Lower lobe of right lung (tissue), 2 donors: ENCODE measurements at regions not wholly inside any gene's neighbourhood (a gene's known extent, or its start where the extent isn't known, plus 50 kb on each side); places are given as distances from the start of the nearest gene placed in this dataset.

Experiments used
- ATAC-seq, 2 donors: fragments of 200-7000 bp; cut with Tn5 transposase; one replicate each; pipeline ENCODE4 v1.9.1; 2020 to 2022; ENCODE audit warnings: mild to moderate bottlenecking in 2 of 2, moderate library complexity in 2 of 2
- DNase-seq: peaks from one replicate; pipeline ENCODE4 v3.0.0-alpha.2; 2020
- H3K27ac ChIP-seq: fragments of 200-600 bp; one replicate; pipeline ENCODE4 v1.8.0; 2022
- H3K27me3 ChIP-seq: fragments of 200-600 bp; one replicate; pipeline ENCODE4 v1.8.0; 2022; ENCODE audit warnings: low read depth
- H3K36me3 ChIP-seq: fragments of 200-600 bp; one replicate; pipeline ENCODE4 v1.8.0; 2022; ENCODE audit warnings: mild to moderate bottlenecking
- H3K4me1 ChIP-seq: fragments of 200-600 bp; one replicate; pipeline ENCODE4 v1.8.0; 2022
- H3K4me3 ChIP-seq: fragments of 200-600 bp; one replicate; pipeline ENCODE4 v1.8.0; 2022; ENCODE audit warnings: mild to moderate bottlenecking
- H3K9me3 ChIP-seq: fragments of 200-600 bp; one replicate; pipeline ENCODE4 v1.8.0; 2022
- CTCF ChIP-seq: fragments of 200-600 bp; IDR thresholded peaks from one replicate; pipeline ENCODE4 v1.8.0; 2022; ENCODE audit warnings: antibody characterized with exemption, mild to moderate bottlenecking
- intact Hi-C: fragments of 100-400 bp; cut with DNase I; formaldehyde crosslinking; loops from one replicate; pipeline ENCODE4 v1.11.0; 2022
- donor health status: DM: no; HTN: yes; CAD: no; lungs with severe emphysema.

GRCh38 chr14:42090122-42090521 is 483.4 kb downstream of the LRFN5 start:
- no peak for TF ChIP-seq CTCF
- H3K4me3 ChIP-seq, result no peak overlapping the region
- no peaks in the 10 kb centered on the region for H3K27me3 ChIP-seq
- intact Hi-C loops, result no loop called here
- no peak for DNase-seq
- no peaks in the 10 kb centered on the region for H3K36me3 ChIP-seq
- H3K27ac ChIP-seq, result no peak overlapping the region
- H3K4me1 ChIP-seq, result no peaks in the 10 kb centered on the region
- ATAC-seq, result no peak
- no peaks in the 10 kb centered on the region for H3K9me3 ChIP-seq

- H3K27me3 ChIP-seq, result no peaks in the 10 kb centered on the region
- H3K36me3 ChIP-seq, result no peaks in the 10 kb centered on the region
- no peak for DNase-seq
- no peak overlapping the region for H3K27ac ChIP-seq
- no peaks in the 10 kb centered on the region for H3K4me1 ChIP-seq
- ATAC-seq, result no peak
- TF ChIP-seq CTCF, result no peak
- intact Hi-C loops, result no loop called here
- H3K9me3 ChIP-seq, result no peaks in the 10 kb centered on the region
- H3K4me3 ChIP-seq, result no peak overlapping the region
Observed at GRCh38 chr14:42079911-42080310, 473.2 kb downstream of the LRFN5 start.

GRCh38 chr14:42078345-42078744 is 471.7 kb downstream of the LRFN5 start:
- H3K27ac ChIP-seq, result no peak overlapping the region
- no peaks in the 10 kb centered on the region for H3K9me3 ChIP-seq
- no peaks in the 10 kb centered on the region for H3K36me3 ChIP-seq
- H3K27me3 ChIP-seq, result no peaks in the 10 kb centered on the region
- TF ChIP-seq CTCF, result no peak
- no peak overlapping the region for H3K4me3 ChIP-seq
- ATAC-seq, result no peak
- intact Hi-C loops, result no loop called here
- no peak for DNase-seq
- no peaks in the 10 kb centered on the region for H3K4me1 ChIP-seq

- Histone ChIP-seq H3K27me3 (no peaks in the 10 kb centered on the region), H3K4me1 (no peaks in the 10 kb centered on the region), H3K27ac (no peak overlapping the region), H3K9me3 (no peaks in the 10 kb centered on the region), H3K4me3 (no peak overlapping the region), H3K36me3 (no peaks in the 10 kb centered on the region)
- no peak for TF ChIP-seq CTCF
- intact Hi-C loops, result no loop called here
- no peak for DNase-seq
- no peak for ATAC-seq
Observed at GRCh38 chr14:42070031-42070430, 463.4 kb downstream of the LRFN5 start.

- TF ChIP-seq CTCF, result no peak
Observed at GRCh38 chr14:42057111-42057510, 450.4 kb downstream of the LRFN5 start.

More at GRCh38 chr14:42057111-42057510, 450.4 kb downstream of the LRFN5 start:
- DNase-seq, result no peak
- intact Hi-C loops, result no loop called here
- no peaks in the 10 kb centered on the region for H3K4me1 ChIP-seq
- H3K4me3 ChIP-seq, result no peak overlapping the region
- no peaks in the 10 kb centered on the region for H3K36me3 ChIP-seq
- H3K27me3 ChIP-seq, result no peaks in the 10 kb centered on the region
- no peak overlapping the region for H3K27ac ChIP-seq
- no peak for ATAC-seq
- H3K9me3 ChIP-seq, result no peaks in the 10 kb centered on the region
